NCI-H510A treated with DMSO at 0.1 percent for 48 hours (cell line): ENCODE measurements at regions not wholly inside any gene's neighbourhood (a gene's known extent, or its start where the extent isn't known, plus 50 kb on each side); places are given as distances from the start of the nearest gene placed in this dataset.
"Not testable (repeated sequence)": the region's sequence is repeated elsewhere in the genome, so short reads cannot be mapped to it uniquely, and the experiment has no call there.

Experiments used
- DNase-seq: peaks from one replicate; lab custom pipeline; 2025; lab: John Stamatoyannopoulos, UW

DNA sequence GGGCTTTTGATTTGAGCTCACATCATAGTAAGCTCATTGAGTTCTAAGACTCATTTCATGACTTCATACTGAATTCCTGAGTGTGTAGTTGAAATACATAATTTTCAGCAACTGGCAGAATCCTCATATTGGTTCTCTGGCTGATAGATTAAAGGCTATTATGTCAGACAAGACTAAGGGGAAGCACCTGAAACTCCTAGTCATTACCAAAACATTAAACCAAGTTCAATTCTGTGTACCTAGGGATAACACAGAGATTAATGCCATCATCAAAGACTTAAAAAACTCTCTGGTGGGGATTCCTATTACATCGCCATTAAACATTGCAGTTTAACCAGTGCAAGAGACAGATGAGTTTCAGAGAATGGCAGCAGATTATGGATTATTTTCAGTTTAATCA is 339.1 kb downstream of the PTPRC start:
- no peak for DNase-seq

GRCh38 chr1:198978523-198978922 is 339.7 kb downstream of the PTPRC start:
- no peak for DNase-seq

DNA sequence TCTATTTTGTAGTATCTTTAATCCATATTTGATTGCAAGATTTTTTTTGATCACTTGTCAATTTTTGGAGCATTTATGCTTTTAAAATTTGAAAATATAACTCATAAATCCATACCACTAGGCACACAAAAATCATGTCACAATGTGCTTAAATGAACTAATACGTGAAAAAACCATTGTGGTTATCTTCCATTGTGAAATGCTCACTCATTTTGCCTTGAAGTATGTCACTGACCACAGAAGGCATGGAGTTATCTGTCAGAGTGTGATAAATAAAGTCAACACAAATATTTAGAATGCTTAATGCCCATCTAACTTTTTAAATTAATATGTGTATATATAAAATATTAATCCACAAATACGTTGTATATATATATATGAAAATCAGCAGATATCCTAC is 347.2 kb downstream of the PTPRC start:
- no peak for DNase-seq

DNA sequence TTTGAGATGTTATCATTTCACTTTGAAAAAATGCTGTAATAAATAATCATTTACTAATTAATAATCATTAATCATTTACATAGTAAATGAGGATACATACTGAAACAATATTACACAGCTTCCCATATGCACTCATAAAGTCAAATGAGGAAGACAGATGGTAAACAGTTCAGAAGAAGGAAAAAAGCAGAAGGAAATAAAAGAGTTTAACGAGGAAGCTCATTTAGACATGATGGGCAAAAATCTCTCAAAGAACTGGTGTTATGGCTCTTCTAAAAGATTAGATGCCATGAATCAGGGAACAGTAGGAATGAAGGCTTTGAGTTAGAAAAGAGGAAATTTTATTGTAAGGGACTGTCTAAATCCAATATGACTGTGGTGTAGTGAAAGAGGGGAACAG is 347.6 kb downstream of the PTPRC start:
- DNase-seq: no peak

GRCh38 chr1:199002661-199003060 is 363.8 kb downstream of the PTPRC start:
- DNase-seq: no peak

- DNase-seq: no peak
These were observed 368.6 kb downstream of the PTPRC start for GRCh38 chr1:199007423-199007822.

GRCh38 chr1:199009447-199009846 is 370.6 kb downstream of the PTPRC start:
- DNase-seq: no peak

DNA sequence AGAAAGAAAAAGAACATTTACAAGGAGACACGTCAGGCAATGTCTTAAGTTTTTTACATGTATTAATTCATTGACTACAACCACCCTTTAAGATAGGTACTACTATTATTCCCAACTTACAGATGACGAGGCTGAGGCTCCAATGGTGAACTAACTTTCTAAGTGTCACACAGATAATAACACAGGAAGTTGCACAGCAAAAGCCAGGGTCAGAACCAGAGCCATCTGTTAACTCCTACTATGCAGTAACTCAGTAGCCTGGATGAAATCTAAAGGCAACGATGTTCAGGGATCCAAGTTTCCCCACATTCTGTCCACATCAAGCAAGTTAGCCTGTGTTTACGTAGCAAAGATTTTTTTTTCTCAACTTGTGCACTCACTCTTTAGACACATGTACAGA is 371.7 kb downstream of the PTPRC start:
- DNase-seq: no peak

- DNase-seq: no peak
These were observed 372.1 kb downstream of the PTPRC start for GRCh38 chr1:199010933-199011332.

DNA sequence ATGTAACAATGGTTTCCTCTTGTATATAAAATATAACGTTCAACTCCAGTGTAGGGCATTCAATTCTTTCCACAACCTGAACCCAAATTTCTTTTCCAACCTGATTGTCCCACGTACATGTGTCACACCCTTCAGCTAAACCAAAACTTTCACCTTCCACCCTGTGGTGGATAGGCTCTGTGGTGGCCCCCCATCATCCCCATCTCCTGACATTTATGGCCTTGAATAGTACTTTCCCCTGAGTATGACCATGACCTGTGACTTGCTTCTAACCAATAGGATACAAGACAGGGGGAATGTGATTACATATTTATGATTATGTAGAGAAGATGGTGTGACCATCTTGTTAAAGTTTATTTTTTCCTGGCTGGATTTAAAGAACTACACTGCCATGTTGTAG is 377.0 kb downstream of the PTPRC start:
- no peak for DNase-seq

GRCh38 chr1:199018471-199019135 is 379.8 kb downstream of the PTPRC start:
- no peak for DNase-seq

DNA sequence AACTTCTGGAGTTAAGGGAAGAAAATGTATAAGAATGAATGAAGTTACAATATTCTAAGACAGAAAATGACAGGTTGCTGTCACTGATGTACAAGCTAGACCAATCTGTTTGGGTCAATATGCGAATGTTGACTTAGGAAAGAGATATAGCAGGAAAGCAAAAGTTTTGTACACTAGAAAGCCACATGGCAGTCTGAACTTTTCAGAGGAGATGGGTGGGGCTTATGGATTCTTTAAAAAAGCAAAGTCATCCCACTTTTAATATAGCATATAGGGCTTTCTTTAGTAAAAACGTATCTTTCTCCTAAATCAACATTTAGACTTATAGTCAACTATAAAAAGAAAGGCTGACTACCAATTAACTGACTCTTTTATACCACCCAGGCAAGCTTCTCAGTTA is 381.2 kb downstream of the PTPRC start:
- no peak for DNase-seq

GRCh38 chr1:199020904-199021303 is 382.1 kb downstream of the PTPRC start:
- DNase-seq: no peak

DNA sequence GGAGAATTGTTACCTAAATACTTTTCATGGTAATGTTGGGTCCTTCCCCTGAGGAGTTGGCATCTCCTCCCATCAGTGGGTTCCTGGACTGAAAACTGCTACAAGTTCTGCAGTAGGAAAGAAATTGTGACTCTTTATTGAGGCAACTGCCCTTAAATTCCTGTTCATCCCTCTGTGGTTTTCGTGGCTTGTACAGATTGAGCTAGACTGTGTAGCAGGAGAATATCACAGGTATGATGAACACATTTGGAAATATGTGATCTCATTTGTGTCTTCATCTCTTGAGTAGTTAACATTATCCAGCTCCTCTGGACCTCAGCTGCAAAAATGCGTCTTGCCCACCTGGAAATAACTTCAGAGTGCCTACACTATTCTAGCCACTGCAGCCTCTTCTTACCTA is 390.6 kb downstream of the PTPRC start:
- DNase-seq: no peak

DNA sequence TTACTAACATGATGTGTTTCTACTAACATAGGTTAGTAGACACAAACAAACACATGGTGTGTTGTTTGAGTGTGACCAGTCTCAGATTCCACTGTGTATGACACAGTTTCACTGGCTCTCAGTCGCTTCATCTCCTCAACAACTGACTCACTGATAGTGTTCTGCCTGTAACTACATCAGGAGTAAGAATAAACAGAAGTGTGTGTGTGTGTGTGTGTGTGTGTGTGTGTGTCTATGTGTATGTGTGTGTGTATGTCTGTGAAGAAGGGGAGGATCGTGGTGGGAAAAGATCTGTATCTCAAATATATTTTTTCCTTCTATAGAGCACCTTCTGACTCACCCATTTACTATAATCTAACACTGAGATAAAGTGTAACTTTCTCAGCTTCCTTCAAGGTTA is 391.0 kb downstream of the PTPRC start:
- no peak for DNase-seq

DNA sequence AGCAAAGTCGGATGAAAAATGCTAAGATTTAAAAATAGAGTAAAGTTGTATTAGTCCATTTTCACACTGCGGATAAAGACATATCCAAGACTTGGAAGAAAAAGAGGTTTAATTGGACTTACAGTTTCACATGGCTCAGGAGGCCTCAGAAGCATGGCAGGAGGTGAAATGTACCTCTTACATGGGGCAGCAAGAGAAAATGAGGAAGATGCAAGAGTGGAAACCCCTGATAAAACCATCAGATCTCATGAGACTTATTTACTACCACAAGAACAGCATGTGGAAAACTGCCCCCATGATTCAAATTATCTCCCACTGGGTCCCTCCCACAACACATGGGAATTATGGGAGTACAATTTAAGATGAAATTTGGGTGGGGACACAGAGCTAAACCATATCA is 391.7 kb downstream of the PTPRC start:
- DNase-seq: not testable (repeated sequence)

DNA sequence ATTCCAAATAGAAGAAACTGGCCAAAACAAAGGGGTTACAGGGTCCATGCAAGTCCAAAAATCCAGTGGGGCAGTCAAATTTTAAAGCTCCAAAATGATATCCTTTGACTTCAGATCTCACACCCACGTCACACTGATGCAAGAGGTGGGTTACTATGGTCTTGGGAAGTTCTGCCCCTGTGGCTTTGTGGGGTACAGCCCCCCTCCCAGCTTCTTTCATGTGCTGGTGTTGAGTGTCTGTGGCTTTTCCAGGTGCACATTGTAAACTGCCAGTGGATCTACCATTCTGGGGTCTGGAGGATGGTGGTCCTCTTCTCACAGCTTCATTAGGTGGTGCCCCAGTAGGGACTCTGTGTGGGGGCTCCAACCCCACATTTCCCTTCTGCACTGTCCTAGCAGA is 392.3 kb downstream of the PTPRC start:
- DNase-seq: not testable (repeated sequence)

DNA sequence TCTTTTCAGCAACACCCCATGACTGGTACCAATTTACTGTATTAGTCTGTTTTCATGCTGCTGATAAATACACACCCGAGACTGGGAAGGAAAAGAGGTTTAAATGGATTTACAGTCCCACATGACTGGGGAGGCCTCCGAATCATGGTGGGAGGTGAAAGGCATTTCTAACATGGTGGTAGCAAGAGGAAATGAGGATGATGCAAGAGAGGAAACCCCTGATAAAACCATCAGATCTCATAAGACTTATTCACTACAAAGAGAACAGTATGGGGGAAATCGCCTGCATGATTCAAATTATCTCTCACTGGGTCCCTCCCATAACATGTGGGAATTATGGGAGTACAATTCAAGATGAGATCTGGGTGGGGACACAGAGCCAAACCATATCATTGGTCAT is 393.6 kb downstream of the PTPRC start:
- DNase-seq: not testable (repeated sequence)

DNA sequence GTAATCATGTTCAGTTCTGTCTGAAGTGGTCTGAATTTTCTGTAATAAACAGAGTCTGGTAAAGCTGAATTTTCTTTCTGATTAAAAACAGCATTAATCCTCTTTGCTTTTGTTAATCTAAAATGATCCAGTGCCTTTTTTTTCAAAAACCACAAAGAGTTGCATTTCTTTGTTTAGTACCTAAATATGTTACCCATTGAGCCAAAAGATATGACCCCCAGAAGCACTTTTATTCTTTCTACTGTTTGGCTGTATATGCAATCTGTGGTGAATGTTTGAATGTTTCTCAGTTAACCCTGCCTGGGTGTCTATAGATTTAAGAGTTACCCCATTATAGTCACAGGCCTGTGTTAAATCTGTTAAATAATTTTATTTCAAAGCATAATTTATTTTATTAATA is 394.8 kb downstream of the PTPRC start:
- no peak for DNase-seq

DNA sequence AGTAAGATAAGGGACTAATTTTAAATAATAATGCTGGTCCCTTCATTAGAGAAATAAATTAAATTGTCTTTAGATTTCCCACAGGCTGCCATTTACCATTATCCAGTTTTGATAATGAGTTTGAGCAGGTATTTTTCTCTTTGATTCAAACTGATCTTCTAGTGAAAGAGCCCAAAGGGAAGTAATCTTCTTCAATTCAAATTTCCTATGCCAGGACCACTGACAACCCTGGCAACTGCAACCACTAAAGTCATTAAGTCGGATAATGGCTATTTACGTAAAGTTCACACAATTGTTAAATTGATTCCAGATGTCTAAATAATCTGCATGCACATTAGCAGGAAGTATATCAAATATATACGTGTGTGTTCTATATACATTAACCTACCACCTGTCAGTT is 399.3 kb downstream of the PTPRC start:
- no peak for DNase-seq

GRCh38 chr1:199040076-199040905 is 401.5 kb downstream of the PTPRC start:
- no peak for DNase-seq

GRCh38 chr1:199041173-199041914 is 402.5 kb downstream of the PTPRC start:
- DNase-seq: no peak

- no peak for DNase-seq
These were observed 403.4 kb downstream of the PTPRC start for GRCh38 chr1:199042193-199042592.
